OCI-LY1 (cell line): ENCODE measurements at regions not wholly inside any gene's neighbourhood (a gene's known extent, or its start where the extent isn't known, plus 50 kb on each side); places are given as distances from the start of the nearest gene placed in this dataset.

Source experiments
- EZH2 ChIP-seq: fragments of 200-600 bp; sonication (generic), shearing (Covaris generic); IDR thresholded peaks from 2 replicates; pipeline ENCODE4 v1.8.0; 2017; ENCODE audit warnings: borderline replicate concordance, mixed run types, mild to moderate bottlenecking, antibody characterized with exemption, low read length, moderate library complexity, mixed read lengths
- TF ChIP-seq, protein P1 (sequence below): fragments of 200-600 bp; sonication (generic), shearing (Covaris generic); IDR thresholded peaks from 2 replicates; pipeline ENCODE4 v1.5.1; 2017; ENCODE audit warnings: mild to moderate bottlenecking, antibody characterized with exemption, low read length, moderate library complexity, mixed read lengths

DNA sequence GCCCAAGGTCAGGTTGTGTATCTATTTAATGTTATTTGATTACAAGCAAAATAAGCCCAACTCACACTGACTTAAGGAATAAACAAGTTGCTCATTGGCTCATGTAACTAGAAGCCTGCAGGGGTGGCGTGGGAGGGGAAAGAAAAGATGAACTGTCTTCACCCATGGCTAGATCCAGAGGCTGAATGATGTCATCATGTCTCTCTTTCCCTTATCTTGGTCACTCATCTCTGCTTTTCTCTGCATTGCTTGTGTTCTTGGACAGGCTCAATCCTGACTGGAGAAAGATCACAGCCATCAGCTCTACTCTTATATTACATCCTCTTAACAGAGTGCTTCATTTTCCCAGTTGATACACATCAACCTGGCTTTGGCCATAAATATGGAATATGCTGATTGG lies 290.0 kb upstream of the DIAPH2 start:
- TF ChIP-seq, protein P1, sequence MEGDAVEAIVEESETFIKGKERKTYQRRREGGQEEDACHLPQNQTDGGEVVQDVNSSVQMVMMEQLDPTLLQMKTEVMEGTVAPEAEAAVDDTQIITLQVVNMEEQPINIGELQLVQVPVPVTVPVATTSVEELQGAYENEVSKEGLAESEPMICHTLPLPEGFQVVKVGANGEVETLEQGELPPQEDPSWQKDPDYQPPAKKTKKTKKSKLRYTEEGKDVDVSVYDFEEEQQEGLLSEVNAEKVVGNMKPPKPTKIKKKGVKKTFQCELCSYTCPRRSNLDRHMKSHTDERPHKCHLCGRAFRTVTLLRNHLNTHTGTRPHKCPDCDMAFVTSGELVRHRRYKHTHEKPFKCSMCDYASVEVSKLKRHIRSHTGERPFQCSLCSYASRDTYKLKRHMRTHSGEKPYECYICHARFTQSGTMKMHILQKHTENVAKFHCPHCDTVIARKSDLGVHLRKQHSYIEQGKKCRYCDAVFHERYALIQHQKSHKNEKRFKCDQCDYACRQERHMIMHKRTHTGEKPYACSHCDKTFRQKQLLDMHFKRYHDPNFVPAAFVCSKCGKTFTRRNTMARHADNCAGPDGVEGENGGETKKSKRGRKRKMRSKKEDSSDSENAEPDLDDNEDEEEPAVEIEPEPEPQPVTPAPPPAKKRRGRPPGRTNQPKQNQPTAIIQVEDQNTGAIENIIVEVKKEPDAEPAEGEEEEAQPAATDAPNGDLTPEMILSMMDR = no peak
- TF ChIP-seq EZH2 = no peak
